ENCODE measurements at regions not wholly inside any gene's neighbourhood (a gene's known extent, or its start where the extent isn't known, plus 50 kb on each side); places are given as distances from the start of the nearest gene placed in this dataset.

DNA sequence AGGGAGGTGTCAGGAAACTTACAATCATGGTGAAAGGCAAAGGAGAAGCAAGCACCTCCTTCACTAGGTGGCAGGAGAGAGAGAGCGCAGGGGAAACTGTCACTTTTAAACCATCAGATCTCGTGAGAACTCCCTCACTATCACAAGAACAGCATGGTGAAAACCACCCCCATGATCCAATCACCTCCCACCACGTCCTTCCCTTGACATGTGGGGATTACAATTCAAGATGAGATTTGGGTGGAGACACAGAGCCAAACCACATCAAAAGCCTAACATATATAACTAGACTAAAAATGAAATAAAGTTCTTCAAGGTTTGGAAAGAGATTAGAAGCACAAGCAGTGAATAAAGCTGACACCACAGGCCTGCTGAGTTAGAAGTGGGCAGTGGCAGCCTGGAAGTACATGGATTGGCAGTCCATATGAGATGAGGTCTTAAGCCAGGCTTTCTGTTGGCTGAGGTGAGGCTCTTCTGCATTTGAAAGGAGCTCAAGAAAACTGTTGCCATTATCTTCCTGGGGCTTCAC is 96.4 kb upstream of the MDFIC start:
- TF ChIP-seq, protein P1, sequence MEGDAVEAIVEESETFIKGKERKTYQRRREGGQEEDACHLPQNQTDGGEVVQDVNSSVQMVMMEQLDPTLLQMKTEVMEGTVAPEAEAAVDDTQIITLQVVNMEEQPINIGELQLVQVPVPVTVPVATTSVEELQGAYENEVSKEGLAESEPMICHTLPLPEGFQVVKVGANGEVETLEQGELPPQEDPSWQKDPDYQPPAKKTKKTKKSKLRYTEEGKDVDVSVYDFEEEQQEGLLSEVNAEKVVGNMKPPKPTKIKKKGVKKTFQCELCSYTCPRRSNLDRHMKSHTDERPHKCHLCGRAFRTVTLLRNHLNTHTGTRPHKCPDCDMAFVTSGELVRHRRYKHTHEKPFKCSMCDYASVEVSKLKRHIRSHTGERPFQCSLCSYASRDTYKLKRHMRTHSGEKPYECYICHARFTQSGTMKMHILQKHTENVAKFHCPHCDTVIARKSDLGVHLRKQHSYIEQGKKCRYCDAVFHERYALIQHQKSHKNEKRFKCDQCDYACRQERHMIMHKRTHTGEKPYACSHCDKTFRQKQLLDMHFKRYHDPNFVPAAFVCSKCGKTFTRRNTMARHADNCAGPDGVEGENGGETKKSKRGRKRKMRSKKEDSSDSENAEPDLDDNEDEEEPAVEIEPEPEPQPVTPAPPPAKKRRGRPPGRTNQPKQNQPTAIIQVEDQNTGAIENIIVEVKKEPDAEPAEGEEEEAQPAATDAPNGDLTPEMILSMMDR (IDR thresholded peaks at IDR 0.05 in 8 of 11, conservative IDR thresholded peaks at IDR 0.05 in 3 of 11) = no peak
- no peak for TF ChIP-seq POLR2A (IDR thresholded peaks at IDR 0.05)
- TF ChIP-seq POLR2AphosphoS5 (IDR thresholded peaks at IDR 0.05) = no peak

DNA sequence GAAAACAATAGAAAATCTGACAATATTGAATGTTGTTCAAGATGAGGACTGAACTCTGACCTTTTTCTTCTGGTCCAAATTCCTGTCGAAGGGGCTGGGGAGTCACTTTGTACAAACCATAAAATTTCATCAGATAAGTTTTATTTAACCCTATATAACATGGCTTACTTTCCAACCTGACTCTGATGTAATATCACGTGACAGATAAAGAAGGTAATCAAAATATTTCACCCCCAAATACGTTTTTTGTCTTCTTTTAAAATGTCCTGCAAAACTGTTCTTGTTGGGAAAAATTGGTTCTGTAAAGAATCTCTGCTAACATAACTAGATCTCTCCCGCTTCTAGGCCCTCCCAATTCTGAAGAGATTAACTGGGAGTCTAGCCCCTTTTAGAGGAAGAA is 90.9 kb upstream of the MDFIC start:
- Histone ChIP-seq H3K4me1 (no peaks in the 10 kb centered on the region), H3K36me3 (no peaks in the 10 kb centered on the region), H3K9me3 (peaks cover 3 to 24% (median 17%) of the 10 kb centered on the region in 8 donors), H3K27ac (no peak overlapping the region), H3K27me3 (replicated peaks in 1 of 7) (no peaks in the 10 kb centered on the region), H3K4me3 (no peak overlapping the region)
- no peak for DNase-seq
- WGBS, 5 donors = 55 to 64% (median 60%) methylated on average over 4 of the region's 4 CpGs
- TF ChIP-seq, protein P1 (IDR thresholded peaks at IDR 0.05 in 8 of 11, conservative IDR thresholded peaks at IDR 0.05 in 3 of 11) = no peak
- TF ChIP-seq POLR2AphosphoS5 (IDR thresholded peaks at IDR 0.05) = no peak
- TF ChIP-seq POLR2A (IDR thresholded peaks at IDR 0.05) = no peak
- intact Hi-C loops (cut with DNase I; ENCODE audit: low total_unique reads) = no loop called here

More for the DNA sequence above, 96.4 kb upstream of the MDFIC start:
- 57 to 73% (median 60%) methylated on average over 3 of the region's 3 CpGs for WGBS, 5 donors
- H3K4me1 ChIP-seq = no peaks in the 10 kb centered on the region
- H3K36me3 ChIP-seq = no peaks in the 10 kb centered on the region
- no peak overlapping the region for H3K4me3 ChIP-seq
- H3K9me3 ChIP-seq = peaks cover 3 to 29% (median 17%) of the 10 kb centered on the region in 8 donors
- no peaks in the 10 kb centered on the region for H3K27me3 ChIP-seq (replicated peaks in 1 of 7)
- DNase-seq = no peak
- H3K27ac ChIP-seq = no peak overlapping the region
- intact Hi-C loops (cut with DNase I; ENCODE audit: low total_unique reads) = no loop called here

DNA sequence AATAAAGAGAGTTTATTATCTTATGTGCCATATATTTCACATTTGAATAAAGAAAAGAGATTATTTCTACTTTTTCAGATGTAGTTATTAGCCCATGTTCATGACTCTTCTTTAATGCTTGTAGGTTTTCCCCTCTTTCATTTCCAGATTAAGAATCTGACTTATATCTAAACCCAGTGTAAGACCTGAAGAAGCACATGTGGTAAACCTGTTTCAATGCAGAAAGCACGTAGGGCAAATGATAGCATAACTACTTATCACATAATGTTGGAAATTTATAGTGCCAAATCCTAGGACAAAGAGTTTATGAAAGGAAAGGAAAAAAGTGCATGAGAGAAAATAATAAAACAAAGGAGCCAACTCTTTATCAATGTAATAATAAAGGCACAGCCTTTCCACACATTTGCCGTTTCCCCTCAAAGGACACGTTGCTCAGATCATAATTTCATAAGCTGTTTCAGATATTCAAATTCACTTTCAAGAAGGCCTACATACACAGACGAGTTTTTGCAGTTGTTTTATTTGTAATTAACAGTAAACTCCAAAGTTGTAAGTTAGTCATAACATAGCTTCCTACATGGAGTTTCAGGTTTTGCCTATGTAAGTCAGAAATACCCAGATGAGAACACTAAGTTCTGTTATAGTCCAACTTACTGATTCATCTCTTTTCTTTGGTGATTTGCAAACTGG is 88.8 kb upstream of the MDFIC start:
- no peaks in the 10 kb centered on the region for H3K27me3 ChIP-seq (replicated peaks in 1 of 7)
- TF ChIP-seq POLR2A (IDR thresholded peaks at IDR 0.05) (no peak), POLR2AphosphoS5 (IDR thresholded peaks at IDR 0.05) (no peak)
- TF ChIP-seq, protein P1 (IDR thresholded peaks at IDR 0.05 in 8 of 11, conservative IDR thresholded peaks at IDR 0.05 in 3 of 11) = no peak
- H3K4me1 ChIP-seq = no peaks in the 10 kb centered on the region
- H3K9me3 ChIP-seq = peaks cover 0 to 3% (median 0%) of the 10 kb centered on the region in 8 donors
- no peaks in the 10 kb centered on the region for H3K36me3 ChIP-seq
- intact Hi-C loops (cut with DNase I; ENCODE audit: low total_unique reads) = no loop called here
- no peak overlapping the region for H3K4me3 ChIP-seq
- H3K27ac ChIP-seq = no peak overlapping the region
- 60 to 75% (median 69%) methylated on average over 4 of the region's 4 CpGs for WGBS, 5 donors
- DNase-seq = no peak

DNA sequence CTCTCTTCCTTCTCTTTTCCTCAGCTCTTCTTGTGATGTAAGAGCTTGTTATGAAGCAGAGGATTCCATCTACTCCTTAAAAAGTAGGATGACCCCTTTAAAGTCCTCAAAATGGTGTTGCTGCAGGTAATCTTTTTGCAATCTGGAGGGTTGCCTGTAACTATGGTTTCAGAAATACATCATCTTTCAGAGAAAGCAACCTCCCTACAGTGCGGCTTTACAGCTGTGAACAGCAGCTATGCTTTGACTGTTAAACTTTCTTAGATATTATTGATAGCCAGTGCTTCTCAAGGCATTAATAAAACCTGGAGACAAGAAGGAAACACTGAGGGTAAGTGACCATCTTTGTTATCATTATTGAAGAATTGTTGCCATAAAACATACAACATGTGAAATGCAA is 86.6 kb upstream of the MDFIC start:
- Histone ChIP-seq H3K9me3 (no peaks in the 10 kb centered on the region), H3K4me3 (no peak overlapping the region), H3K36me3 (no peaks in the 10 kb centered on the region), H3K27me3 (replicated peaks in 1 of 7) (no peaks in the 10 kb centered on the region), H3K4me1 (no peaks in the 10 kb centered on the region), H3K27ac (no peak overlapping the region)
- intact Hi-C loops (cut with DNase I; ENCODE audit: low total_unique reads) = no loop called here
- WGBS, 5 donors = 86 to 96% (median 89%) methylated on average over 1 of the region's 1 CpG
- DNase-seq = no peak
- no peak for TF ChIP-seq POLR2A (IDR thresholded peaks at IDR 0.05)
- no peak for TF ChIP-seq POLR2AphosphoS5 (IDR thresholded peaks at IDR 0.05)
- TF ChIP-seq, protein P1 (IDR thresholded peaks at IDR 0.05 in 8 of 11, conservative IDR thresholded peaks at IDR 0.05 in 3 of 11) = no peak

Measured in spleen (tissue), 11 donors.